HG03097 (cell line): ENCODE measurements at regions not wholly inside any gene's neighbourhood (a gene's known extent, or its start where the extent isn't known, plus 50 kb on each side); places are given as distances from the start of the nearest gene placed in this dataset.
"Not testable (repeated sequence)": the region's sequence is repeated elsewhere in the genome, so short reads cannot be mapped to it uniquely, and the experiment has no call there.

Source experiments
- ATAC-seq: cut with Tn5 transposase; IDR thresholded peaks from one replicate; pipeline ENCODE4 v1.9.1; 2021; ENCODE audit not compliant: unreplicated experiment, low FRiP score

DNA sequence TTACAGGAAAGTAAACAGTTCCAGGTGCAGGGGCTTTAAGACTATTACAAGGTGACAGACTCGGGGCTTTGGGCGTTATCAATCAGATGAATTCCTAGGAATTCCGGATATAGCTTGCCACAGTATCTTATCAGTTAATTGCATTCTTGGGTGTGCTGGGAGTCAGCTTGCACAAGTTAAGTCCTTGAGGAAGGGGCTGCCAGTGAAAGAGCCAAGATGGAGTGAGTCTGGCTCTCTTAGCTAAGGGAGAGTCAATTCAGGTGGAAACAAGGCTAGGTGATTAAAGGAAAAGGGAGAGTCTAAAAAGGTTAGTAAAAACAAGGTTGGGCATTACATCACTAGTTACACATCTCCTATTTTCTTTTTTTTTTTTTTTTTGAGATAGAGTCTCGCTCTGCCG is 199.8 kb upstream of the PRSS16 start:
- not testable (repeated sequence) for ATAC-seq

DNA sequence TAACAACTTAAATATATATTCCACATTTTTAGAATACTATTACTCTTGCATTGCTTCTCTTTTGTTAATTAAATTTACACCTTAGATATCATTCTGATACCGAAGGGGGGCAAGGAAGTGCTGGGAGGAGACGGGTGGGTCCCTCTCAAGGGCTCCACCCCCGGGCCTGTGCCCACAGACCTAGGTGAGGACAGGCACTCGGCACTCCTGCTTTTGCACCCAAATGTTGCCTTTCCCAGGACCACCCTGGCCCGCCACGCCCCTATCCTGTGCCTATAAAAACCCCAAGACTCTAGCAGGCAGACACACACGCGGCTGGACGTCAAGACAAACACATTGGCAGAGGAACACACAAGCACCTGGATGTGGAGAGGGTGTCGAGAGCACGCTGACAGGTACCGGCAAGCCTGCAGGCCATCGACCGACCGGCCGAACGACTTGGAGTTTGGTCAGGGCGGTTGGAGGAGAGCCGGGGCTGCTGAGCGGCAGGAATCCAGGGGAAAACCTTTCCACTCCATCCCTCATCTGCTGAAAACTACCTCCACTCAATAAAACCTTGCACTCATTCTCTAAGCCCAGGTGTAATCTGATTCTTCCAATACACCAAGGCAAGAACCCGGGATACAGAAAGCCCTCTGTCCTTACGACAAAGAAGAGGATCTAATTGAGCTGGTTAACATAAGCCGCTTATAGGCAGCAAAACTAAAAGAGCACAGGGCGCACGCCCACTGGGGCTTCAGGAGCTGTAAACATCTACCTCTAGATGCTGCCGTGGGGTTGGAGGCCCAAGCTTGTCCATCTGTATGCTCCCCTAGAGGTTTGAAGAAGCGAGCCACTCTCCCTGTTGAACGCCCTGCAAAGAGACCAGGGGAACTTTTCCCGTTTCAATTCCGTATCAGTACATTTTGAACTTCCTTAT is 197.4 kb upstream of the PRSS16 start:
- ATAC-seq: no peak

DNA sequence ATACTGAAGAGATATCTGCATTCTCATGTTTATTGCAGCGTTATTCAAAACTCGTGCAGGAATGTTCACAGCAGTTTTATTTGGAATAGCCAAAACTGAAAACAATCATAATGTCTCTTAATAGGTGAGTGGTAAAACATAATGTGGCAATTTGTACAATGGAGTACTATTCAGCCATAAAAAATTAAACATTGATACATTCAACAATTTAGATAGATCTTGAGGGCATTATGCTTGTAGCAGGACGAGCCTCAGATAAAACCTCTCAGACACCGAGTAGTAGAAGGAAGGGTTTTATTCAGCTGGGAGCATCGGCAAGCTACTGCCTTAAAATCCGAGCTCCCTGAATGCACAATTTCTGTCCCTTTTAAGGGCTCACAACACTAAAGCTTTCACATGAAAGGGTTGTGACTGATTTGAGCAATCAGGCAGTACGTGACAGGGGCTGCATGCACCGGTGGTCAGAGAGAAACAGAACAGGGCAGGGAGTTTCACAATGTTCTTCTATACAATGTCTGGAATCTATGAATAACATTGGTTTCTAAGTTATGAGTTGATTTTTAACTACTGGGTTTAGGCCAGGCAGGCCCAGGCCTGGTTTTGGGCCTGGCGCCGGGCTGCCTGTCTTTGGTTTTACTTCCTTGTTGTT is 195.3 kb upstream of the PRSS16 start:
- ATAC-seq: not testable (repeated sequence)

DNA sequence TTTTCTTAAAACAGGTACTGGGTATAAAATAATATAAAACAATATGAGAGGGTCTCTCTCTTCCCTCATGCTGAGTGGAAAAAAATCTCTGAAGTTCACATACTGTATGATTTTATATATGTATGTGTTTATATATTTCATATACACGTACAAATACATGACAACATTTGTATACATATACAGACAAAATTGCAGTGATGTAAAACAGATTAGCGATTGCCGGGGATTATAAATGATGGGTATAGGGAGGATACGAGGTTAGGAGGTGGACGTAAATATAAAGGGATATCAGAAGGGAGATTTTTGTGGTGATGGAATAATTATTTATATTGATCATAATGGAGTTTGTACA is 194.8 kb upstream of the PRSS16 start:
- no peak for ATAC-seq

DNA sequence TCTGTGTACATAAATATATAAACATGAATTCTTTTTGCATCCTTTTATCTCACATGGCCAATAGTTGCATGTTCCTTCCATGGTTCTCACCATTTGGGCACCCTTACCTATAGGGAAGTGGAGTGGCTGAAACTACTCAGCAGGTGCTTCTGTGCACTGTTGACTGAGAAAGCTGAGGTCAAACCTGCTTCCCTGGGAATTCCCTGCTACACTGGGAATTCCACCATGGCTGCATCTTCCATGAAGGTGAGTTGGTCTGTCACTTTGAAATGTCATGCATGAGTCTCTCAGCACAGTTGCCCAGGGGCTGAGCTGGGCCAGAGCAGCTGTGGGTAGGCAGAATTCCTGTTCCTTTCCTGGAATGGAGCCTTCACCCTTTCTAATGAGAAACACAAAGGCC is 193.8 kb upstream of the PRSS16 start:
- no peak for ATAC-seq

DNA sequence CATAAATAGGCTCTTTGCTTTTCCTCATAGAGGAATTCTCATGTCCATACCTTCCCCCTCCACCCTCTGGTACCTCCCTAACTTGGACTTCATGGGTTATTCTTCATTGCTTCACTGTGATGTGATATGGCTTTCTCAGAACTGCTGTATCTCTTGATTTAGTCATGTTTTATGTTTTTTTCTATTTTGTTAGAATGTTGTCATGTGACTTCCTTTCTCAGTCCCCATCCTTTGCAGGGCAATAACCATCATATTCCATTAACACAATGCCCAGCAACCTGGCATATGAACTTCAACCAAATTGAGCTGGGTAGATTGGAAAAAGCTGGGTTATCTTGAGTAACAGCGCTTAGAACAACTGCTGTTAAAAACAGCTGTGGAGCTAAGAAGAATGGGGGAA is 190.9 kb upstream of the PRSS16 start:
- ATAC-seq: no peak

DNA sequence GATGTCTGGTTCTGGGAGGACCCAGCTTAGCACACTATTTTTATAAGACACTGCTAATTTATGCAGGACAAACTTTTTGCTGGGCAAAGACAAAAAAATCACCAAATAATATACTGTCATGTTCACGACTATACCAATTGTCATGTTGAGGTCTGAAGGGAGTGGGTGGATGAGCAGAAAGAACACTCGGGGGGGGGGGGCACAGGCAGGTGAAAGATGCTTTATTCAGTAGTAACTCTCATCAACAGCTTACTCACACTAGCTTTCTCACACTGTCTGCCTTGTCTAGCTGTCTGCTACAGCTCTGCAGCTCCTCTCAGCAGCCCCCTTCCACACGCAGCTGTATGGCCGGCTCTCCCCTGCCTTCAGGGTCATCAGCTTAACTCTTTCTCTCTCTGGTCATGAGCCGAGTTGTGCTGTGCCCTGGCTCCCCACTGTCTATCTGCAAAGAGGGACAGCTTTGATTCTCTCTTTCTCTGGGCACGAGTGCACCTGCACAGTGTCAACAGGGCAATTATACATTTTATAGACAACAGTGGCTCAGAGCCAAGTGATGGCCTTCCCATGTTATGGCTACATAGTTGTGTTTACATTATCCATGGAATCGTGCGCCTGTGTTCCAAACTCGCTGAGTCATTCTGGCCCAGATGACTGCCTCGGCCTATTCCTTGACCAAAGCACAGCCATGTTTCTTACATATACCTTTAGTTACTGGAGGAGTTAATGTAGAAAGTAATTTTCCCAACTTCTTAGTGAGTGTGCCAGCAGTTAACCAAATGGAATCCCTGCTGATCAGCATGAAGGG is 187.7 kb upstream of the PRSS16 start:
- no peak for ATAC-seq

DNA sequence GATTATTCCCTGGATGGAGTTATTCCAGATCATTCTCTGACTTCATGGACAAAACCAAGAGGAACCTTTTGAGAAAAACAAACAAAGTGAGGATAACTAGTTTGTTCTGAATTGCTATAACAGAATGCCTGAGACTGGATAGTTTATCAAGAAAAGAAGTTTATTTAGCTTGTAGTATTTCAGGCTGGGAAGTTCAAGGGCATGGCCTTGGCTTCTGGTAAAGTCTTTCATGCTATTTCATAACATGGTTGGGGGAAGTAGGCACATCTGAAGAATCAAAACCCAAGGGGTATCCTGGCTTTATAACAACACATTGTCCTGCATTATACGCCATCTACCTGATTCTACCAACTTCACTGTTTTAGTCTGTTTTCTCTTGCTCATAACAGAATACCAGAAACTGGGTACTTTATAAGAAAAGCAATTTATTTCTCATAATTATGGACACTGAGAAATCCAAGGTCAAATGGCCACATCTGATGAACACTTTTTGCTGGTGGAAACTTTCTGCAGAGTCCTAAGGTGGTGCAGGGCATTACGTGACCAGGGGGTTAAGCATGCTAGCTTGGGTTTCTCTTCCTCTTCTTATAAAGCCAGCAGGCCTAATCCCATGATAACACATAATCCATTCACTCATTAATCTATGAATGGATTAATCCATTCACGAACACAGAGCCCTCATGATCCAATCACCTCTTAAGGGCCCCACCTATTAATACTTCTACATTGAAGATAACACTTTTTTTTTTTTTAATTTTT is 186.1 kb upstream of the PRSS16 start:
- ATAC-seq: no peak

DNA sequence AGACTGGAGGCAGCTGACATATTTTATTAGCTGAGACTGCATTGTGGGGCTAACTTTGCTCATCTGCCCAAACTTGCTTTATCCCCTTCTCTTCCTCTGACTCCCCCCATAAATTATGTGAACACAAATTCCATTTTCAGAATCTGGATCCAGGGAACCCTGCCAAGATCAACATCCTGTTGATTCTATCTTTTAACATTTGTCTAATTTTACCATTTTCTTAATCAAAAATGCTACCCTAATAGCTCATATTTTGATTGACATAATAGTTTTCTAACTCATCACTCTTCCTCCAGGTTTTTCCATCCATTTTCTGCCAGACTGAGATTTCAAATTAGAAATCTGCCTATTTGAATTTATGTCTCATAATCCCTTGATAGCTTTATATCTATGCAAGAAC is 184.7 kb upstream of the PRSS16 start:
- no peak for ATAC-seq

DNA sequence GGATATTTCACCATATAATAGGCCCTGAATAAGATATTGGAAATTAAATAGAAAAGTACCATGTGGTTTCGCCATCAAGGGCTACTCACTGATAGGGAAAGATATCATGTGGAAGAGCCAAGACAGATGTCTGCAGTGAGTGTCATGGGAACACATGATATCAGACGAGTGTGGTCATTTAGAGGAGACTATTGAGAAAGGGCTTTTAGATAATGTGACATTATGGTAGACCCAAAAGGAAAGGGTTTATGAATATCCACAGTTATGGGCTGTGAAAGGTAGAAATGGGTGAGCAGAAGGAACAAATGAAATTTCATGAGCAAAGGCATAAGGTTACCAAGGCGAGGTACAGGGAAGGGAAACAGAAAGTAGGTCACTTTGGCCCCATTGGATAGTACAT is 182.3 kb upstream of the PRSS16 start:
- ATAC-seq: no peak

DNA sequence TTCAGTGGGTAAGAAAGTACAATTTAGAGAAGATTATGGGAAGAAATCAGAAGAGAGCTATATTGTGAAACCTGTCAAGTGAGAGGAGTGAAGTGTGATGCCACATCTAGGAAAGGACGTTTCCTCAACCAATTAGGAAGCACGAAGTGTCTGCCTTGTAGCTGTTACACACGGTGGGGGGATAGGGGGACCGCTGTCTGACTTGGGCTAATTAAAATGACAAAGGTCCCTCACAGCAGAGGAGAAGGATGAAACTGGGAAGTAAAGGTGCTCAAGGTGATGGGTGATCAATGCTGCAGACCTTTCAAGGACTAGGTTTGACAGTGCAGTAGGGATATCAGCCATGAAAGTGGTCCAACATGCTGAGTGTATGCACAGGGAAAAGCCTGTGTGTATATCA is 181.1 kb upstream of the PRSS16 start:
- ATAC-seq: no peak

DNA sequence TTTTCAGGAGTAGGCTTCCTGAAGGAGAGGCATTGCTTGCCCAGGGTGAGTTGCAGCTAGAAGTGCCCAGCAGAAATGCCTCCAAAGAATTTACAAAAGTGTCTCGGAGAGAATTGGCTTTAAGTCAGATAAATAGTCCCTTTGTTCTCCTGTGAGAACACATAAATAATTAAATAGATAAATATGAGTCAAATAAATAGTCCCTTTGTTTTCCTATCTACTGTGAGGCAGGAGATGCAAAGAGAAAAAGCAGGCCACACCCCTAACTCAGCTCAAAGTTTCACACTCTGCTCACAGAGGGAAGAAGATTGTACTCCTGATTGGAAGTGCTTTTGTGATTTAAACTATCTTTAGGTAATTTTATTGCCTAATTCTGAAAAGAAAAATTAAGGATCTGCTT is 180.7 kb upstream of the PRSS16 start:
- no peak for ATAC-seq

DNA sequence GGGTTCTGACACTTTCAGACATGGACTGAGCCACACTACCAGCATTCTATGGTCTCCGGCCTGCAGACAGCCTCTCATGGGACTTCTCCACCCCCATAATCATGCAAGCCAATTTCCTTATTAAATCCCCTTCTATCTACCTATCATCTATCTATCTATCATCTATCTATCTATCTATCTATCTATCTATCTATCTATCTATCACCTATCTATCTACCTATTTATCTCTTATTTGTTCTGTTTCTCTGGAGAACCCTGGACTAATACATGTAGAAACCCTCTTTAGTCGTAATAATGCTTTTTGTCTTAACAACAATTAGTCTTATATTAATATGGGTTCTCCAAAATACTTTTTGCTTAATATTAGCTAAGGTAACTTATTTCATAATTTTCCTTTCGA is 174.1 kb upstream of the PRSS16 start:
- no peak for ATAC-seq

DNA sequence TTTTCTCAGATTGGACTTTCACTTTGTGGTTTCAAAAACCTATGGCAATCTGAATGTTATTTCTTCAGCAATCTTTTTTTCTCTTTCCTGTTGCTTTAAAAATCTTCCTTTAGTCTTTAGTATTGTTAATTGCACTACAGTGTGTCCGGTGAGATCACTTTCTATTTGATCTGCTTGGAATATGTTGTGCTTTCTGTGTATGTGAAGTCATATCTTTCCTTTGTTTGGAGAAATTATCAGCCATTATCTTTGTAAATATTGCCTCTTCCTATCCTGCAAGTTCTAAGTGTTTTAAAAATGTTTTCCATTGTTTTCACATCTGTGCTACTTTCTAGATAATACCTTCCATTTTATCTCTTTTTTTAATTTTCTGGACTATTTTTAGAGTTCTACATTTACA is 171.4 kb upstream of the PRSS16 start:
- no peak for ATAC-seq

DNA sequence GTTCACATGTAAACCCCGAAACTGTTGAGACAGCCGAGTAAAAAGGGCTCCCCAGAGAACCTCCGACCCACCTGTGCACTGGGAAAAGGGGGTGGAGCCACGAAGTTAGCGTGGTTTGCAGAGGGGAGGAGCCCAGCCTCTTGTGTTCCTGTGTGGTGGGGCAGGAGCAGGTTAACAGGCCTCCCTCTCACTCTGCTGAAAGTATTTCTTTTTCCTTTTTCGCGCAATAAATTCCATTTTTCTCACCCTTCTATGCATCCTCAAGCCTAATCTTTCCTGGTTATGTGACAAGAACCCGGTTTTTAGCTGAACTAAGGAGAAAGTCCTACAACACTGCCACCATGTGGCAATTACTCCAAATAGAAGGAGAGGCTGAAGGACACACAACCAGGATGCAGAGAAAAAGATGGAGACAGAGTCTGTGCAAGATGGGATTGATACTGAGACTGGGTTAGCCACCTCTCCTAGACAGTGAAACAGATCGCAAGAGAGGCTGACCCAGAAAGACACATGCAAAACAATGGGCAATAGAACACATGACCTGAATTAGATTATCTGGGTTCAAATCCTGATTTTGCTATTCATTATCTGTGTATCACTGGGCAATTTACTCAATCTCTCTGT is 168.7 kb upstream of the PRSS16 start:
- ATAC-seq: no peak

DNA sequence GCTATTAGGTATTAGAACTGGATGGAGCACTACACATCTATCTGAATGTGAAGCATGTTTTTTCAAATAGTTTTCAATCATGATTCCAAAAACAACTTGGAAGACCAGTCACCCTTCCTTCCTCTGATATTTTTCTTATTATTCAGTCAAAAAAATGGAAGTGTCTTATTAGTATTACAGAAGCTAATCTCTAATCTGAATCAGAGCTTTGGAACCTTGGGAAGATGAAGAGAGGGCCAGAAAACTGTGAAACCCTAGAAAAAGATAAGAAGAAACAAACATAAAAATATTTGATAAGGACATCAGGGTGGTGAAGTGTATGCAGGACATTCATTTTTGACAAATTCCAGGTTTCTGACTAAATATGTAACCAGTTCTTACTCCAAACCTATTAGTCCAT is 166.3 kb upstream of the PRSS16 start:
- ATAC-seq: no peak

DNA sequence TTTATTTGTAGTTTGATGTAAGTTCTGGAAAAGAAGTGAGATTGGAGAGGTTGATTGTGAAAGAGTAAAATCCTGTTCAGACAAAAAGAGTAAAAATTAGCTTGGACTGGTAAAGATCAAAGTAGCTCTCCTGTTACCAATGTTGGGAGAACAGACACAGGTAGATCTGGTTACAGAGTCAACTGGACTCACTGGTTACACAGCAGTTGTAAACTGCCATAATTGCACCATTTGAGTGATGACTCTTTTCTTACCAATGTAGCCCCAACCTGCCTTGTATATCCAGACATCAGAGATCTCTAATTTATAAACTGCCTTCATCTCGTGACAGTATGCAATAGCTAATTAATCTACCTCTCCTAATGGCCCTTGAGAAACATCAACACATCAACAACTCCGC is 165.6 kb upstream of the PRSS16 start:
- no peak for ATAC-seq

DNA sequence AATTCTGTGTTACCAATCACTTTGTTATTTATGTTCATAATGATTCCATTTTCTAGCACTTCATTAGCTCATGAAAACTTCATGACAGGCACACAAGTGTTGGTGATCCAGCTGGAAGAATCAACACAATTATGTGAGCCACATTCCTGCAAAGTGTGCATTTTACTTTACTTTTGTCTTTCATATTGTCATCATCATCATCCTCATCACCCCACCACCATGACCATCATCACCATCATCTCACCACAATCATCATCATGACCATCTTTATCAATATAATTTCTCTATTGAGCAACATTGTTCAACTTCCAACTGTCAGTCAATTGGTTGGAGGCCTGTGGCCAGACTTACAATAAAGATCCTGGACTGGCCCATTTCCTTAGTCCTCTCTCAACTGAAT is 159.4 kb upstream of the PRSS16 start:
- ATAC-seq: no peak

DNA sequence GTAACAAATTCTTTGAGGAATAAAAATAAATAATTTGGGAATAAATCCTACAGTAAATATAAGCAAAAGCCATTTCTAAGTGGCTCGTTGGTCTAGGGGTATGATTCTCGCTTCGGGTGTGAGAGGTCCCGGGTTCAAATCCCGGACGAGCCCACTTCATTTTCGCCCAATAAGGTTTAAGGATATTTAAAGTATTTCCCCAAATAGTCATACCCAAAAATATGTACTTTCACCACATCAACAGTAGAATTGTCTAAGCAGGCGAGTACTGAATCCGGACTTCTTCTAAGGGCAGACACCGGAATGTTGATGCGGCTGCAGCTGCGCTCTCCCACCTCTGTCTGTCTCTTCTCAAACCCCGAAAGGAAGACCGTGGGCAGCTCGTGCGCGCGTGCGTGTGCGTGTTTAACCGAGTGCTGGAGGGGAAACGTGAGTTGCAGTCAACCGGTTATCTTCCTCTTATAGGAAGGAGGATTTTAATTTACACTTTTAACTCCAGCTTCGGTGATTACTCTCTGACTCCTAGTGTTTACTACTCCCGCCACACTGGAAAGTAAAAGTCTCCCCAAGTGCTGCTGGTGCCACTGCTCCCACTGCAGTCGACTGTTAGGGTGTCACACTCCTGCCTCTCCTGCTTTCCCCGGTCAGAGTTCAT is 155.7 kb upstream of the PRSS16 start:
- no peak for ATAC-seq

DNA sequence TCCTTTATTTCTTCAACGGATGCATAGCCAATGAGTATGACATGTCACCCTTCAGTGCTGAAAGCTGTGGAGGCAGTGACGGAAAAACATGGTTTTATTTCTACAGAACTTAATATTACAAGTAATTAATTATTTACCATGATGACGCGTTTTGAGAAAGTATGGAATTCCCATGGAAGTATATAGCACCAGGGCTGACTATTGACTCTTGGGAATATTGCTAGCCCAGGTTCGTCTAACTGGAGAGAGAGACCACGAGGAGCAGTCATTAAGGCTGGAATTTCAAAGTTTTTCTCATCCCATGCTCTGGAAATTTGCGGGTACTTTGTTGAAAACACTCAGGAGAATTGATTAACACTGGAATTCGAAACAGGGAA is 155.2 kb upstream of the PRSS16 start:
- ATAC-seq: no peak
